Suprapubic skin (tissue), 4 donors: ENCODE measurements at regions not wholly inside any gene's neighbourhood (a gene's known extent, or its start where the extent isn't known, plus 50 kb on each side); places are given as distances from the start of the nearest gene placed in this dataset.

ENCODE experiments used
- CTCF ChIP-seq, 2 donors: fragments of 200-600 bp in 1 of 2; fragments of 450-650 bp in 1 of 2; sonication (generic) in 1 of 2; IDR thresholded peaks; one replicate each; pipeline ENCODE4 v1.5.1; 2016 to 2019; ENCODE audit warnings: antibody characterized with exemption in 2 of 2, mild to moderate bottlenecking in 1 of 2, moderate library complexity in 1 of 2
- EP300 ChIP-seq: sonication (generic); formaldehyde crosslinking; IDR thresholded peaks from one replicate; pipeline ENCODE4 v1.6.1; 2017; ENCODE audit warnings: antibody characterized with exemption
- POLR2A ChIP-seq, 2 donors: fragments of 450-650 bp; IDR thresholded peaks; one replicate each; pipeline ENCODE4 v1.6.1; 2017; ENCODE audit warnings: antibody characterized with exemption in 2 of 2, mild to moderate bottlenecking in 2 of 2, moderate library complexity in 2 of 2
- POLR2AphosphoS5 ChIP-seq, 3 donors: sonication (generic); formaldehyde crosslinking; IDR thresholded peaks; one replicate each; pipeline ENCODE4 v1.6.1; 2017; ENCODE audit warnings: antibody characterized with exemption in 3 of 3

GRCh38 chr1:81588149-81588548, 212.6 kb upstream of the ADGRL2 start:
- TF ChIP-seq CTCF (IDR thresholded peaks at IDR 0.05) (no peak), POLR2A (IDR thresholded peaks at IDR 0.05) (no peak), EP300 (no peak), POLR2AphosphoS5 (IDR thresholded peaks at IDR 0.05) (no peak)
